ENCODE measurements at regions not wholly inside any gene's neighbourhood (a gene's known extent, or its start where the extent isn't known, plus 50 kb on each side); places are given as distances from the start of the nearest gene placed in this dataset.

GRCh38 chr9:89805571-89806292, 200.9 kb downstream of the GADD45G start:
- Histone ChIP-seq H3K79me2 (replicated peaks; ENCODE audit: insufficient read depth, low read length) (no peaks in the 10 kb centered on the region), H4K20me1 (ENCODE audit: insufficient read depth) (no peaks in the 10 kb centered on the region), H3K4me3 (ENCODE audit: low read length) (no peak overlapping the region), H3K9ac (ENCODE audit: low read length) (no peak overlapping the region), H3K4me2 (ENCODE audit: low read length) (no peak overlapping the region), H2AFZ (ENCODE audit: low read depth, low read length) (no peak overlapping the region), H3K27ac (ENCODE audit: low read length) (no peak overlapping the region), H3K9me3 (ENCODE audit: low read length) (no peaks in the 10 kb centered on the region), H3K27me3 (ENCODE audit: insufficient read depth, low read depth, low read length) (no peaks in the 10 kb centered on the region), H3K9me2 (ENCODE audit: insufficient read depth, low read length) (no peaks in the 10 kb centered on the region), H3K36me3 (ENCODE audit: insufficient read depth, low read length) (no peaks in the 10 kb centered on the region), H3F3A (ENCODE audit: insufficient read depth, low read length, poor library complexity, severe bottlenecking) (no peaks in the 10 kb centered on the region)
- TF ChIP-seq RAD21 (conservative IDR thresholded peaks at IDR 0.05) = no peak
- TF ChIP-seq SMC3 (conservative IDR thresholded peaks at IDR 0.05; ENCODE audit: poor library complexity) = no peak
- no peak for TF ChIP-seq REST (IDR thresholded peaks at IDR 0.05; ENCODE audit: borderline replicate concordance)
- no peak for TF ChIP-seq MXI1 (conservative IDR thresholded peaks at IDR 0.05; ENCODE audit: poor library complexity, severe bottlenecking)
- TF ChIP-seq CTCF (IDR thresholded peaks at IDR 0.05; ENCODE audit: poor library complexity, severe bottlenecking) = no peak

- no peak overlapping the region for H3K27ac ChIP-seq (ENCODE audit: low read length)
- H3K9ac ChIP-seq (ENCODE audit: low read length) = no peak overlapping the region
- H4K20me1 ChIP-seq (ENCODE audit: insufficient read depth) = no peaks in the 10 kb centered on the region
- no peaks in the 10 kb centered on the region for H3K79me2 ChIP-seq (replicated peaks; ENCODE audit: insufficient read depth, low read length)
- no peaks in the 10 kb centered on the region for H3K27me3 ChIP-seq (ENCODE audit: insufficient read depth, low read depth, low read length)
- TF ChIP-seq RAD21 (conservative IDR thresholded peaks at IDR 0.05) (no peak), EP300 (conservative IDR thresholded peaks at IDR 0.05; ENCODE audit: poor library complexity, severe bottlenecking) (no peak), CTCF (IDR thresholded peaks at IDR 0.05; ENCODE audit: poor library complexity, severe bottlenecking) (no peak), SMC3 (conservative IDR thresholded peaks at IDR 0.05; ENCODE audit: poor library complexity) (no peak), TAF1 (IDR thresholded peaks at IDR 0.05; ENCODE audit: low read depth) (no peak), EZH2 (IDR thresholded peaks at IDR 0.05; ENCODE audit: borderline replicate concordance, insufficient read depth, low read length, poor library complexity, severe bottlenecking) (no peak), POLR2AphosphoS5 (IDR thresholded peaks at IDR 0.05) (no peak), REST (IDR thresholded peaks at IDR 0.05; ENCODE audit: borderline replicate concordance) (no peak), MXI1 (conservative IDR thresholded peaks at IDR 0.05; ENCODE audit: poor library complexity, severe bottlenecking) (no peak)
- no peak overlapping the region for H3K4me3 ChIP-seq (ENCODE audit: low read length)
- no peak overlapping the region for H3K4me2 ChIP-seq (ENCODE audit: low read length)
- no peaks in the 10 kb centered on the region for H3K36me3 ChIP-seq (ENCODE audit: insufficient read depth, low read length)
- no peaks in the 10 kb centered on the region for H3K9me2 ChIP-seq (ENCODE audit: insufficient read depth, low read length)
- H3F3A ChIP-seq (ENCODE audit: insufficient read depth, low read length, poor library complexity, severe bottlenecking) = no peaks in the 10 kb centered on the region
- no peak overlapping the region for H2AFZ ChIP-seq (ENCODE audit: low read depth, low read length)
- no peaks in the 10 kb centered on the region for H3K9me3 ChIP-seq (ENCODE audit: low read length)
Measured at GRCh38 chr9:89806371-89807100, 201.7 kb downstream of the GADD45G start.
